ENCODE measurements at regions not wholly inside any gene's neighbourhood (a gene's known extent, or its start where the extent isn't known, plus 50 kb on each side); places are given as distances from the start of the nearest gene placed in this dataset.

DNA sequence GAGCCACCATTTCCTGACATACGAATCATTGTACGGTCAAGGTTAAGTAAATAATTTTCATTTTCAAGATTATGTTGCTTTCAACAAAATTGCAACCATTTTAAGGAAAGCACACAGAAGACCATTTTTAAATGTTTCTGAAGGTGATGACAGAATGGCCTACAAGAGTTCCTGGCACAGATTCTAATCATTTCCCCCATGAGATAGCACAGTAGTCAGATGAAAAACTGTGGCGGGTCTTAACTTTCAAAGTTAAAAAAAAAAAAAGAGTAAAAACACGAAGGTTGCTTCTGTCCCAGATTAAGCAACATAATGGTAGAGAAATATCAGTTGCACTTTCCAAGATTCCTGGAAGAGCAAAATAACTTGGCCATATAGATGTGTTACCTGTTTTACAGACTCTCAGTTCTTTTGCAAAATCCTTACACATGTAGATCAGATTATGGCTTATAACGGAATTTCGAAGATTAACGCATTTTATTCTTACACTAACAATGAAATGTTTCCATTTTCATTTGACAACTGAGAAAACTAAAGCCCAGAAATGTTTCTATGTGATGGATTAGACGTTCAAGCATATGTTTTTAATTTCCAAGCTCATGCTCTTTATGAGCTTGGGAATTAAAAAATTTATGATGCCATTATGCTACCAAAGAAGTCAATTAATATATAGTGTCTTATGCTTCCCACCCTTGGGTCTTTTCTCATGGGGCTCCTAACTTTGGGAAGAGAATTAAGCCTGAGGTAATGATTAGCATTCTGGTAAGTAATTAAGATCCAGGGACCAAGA lies 335.1 kb upstream of the CLNK start:
- TF ChIP-seq, protein P1, sequence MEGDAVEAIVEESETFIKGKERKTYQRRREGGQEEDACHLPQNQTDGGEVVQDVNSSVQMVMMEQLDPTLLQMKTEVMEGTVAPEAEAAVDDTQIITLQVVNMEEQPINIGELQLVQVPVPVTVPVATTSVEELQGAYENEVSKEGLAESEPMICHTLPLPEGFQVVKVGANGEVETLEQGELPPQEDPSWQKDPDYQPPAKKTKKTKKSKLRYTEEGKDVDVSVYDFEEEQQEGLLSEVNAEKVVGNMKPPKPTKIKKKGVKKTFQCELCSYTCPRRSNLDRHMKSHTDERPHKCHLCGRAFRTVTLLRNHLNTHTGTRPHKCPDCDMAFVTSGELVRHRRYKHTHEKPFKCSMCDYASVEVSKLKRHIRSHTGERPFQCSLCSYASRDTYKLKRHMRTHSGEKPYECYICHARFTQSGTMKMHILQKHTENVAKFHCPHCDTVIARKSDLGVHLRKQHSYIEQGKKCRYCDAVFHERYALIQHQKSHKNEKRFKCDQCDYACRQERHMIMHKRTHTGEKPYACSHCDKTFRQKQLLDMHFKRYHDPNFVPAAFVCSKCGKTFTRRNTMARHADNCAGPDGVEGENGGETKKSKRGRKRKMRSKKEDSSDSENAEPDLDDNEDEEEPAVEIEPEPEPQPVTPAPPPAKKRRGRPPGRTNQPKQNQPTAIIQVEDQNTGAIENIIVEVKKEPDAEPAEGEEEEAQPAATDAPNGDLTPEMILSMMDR (IDR thresholded peaks at IDR 0.05; ENCODE audit: control extremely low read depth in 1 of 3, insufficient read depth in 1 of 3, low read depth in 1 of 3, low read length in 3 of 3) = no peak
- no peak for TF ChIP-seq RFX5 (IDR thresholded peaks at IDR 0.05; ENCODE audit: borderline replicate concordance, low read depth, low read length)
- TF ChIP-seq RXRA (IDR thresholded peaks at IDR 0.05; ENCODE audit: insufficient read depth, low read depth, low read length) = no peak
- no peak for TF ChIP-seq SP1 (IDR thresholded peaks at IDR 0.05; ENCODE audit: low read depth, low read length)
- no peak for TF ChIP-seq BACH1 (IDR thresholded peaks at IDR 0.05; ENCODE audit: low read length)
- TF ChIP-seq, protein P2, sequence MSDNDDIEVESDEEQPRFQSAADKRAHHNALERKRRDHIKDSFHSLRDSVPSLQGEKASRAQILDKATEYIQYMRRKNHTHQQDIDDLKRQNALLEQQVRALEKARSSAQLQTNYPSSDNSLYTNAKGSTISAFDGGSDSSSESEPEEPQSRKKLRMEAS (IDR thresholded peaks at IDR 0.05) = no peak
- no peak for TF ChIP-seq KDM1A (IDR thresholded peaks at IDR 0.05; ENCODE audit: borderline replicate concordance, low read length)

Measured in H1 (cell line).